ENCODE measurements at regions not wholly inside any gene's neighbourhood (a gene's known extent, or its start where the extent isn't known, plus 50 kb on each side); places are given as distances from the start of the nearest gene placed in this dataset.

GRCh38 chr1:229970714-229971113 lies 96.3 kb upstream of the GALNT2 start:
- TF ChIP-seq GATA2 (CRISPR knock-in tag; IDR thresholded peaks at IDR 0.05) (no peak), USF2 (IDR thresholded peaks at IDR 0.05; ENCODE audit: borderline replicate concordance, low read depth, low read length) (no peak)

Data from SK-N-SH (cell line).